CD4-positive, CD25-positive, alpha-beta regulatory T cell (primary cell): ENCODE measurements at regions not wholly inside any gene's neighbourhood (a gene's known extent, or its start where the extent isn't known, plus 50 kb on each side); places are given as distances from the start of the nearest gene placed in this dataset.
"Not testable (repeated sequence)": the region's sequence is repeated elsewhere in the genome, so short reads cannot be mapped to it uniquely, and the experiment has no call there.

ENCODE experiments used
- ATAC-seq, 2 donors: fragments of 150-1000 bp; cut with Tn5 transposase; one replicate each; pipeline ENCODE4 v1.10.0; 2021; ENCODE audit warnings: low read depth in 2 of 2, moderate number of reproducible peaks in 2 of 2, moderate library complexity in 1 of 2
- DNase-seq, 3 donors: peaks; one replicate each; pipeline versions ENCODE4 v3.0.0 to v3.0.0-alpha.2; 2012 to 2022; ENCODE audit warnings: mixed read lengths in 1 of 3
- H3K27ac ChIP-seq: one replicate; pipeline ENCODE4 v1.7.0; 2013; ENCODE audit warnings: mild to moderate bottlenecking, low read length; ENCODE audit not compliant: insufficient read depth, poor library complexity, severe bottlenecking
- H3K27me3 ChIP-seq: one replicate; pipeline ENCODE4 v1.7.0; 2013; ENCODE audit warnings: low read length; ENCODE audit not compliant: control insufficient read depth, insufficient read depth
- H3K36me3 ChIP-seq: one replicate; pipeline ENCODE4 v1.7.0; 2013; ENCODE audit warnings: mild to moderate bottlenecking, low read length, moderate library complexity; ENCODE audit not compliant: control insufficient read depth, insufficient read depth
- H3K4me1 ChIP-seq: 2 replicates; pipeline ENCODE4 v1.7.0; 2013; ENCODE audit warnings: mild to moderate bottlenecking, low read length; ENCODE audit not compliant: insufficient read depth, control insufficient read depth, poor library complexity, severe bottlenecking
- H3K4me3 ChIP-seq: one replicate; pipeline ENCODE4 v1.7.0; 2013; ENCODE audit warnings: low read depth, mild to moderate bottlenecking, low read length, moderate library complexity
- H3K9me3 ChIP-seq, 2 experiments: 1 replicate in 1 of 2; 2 replicates in 1 of 2; pipeline ENCODE4 v1.7.0; 2013; ENCODE audit warnings: low read length in 2 of 2, mild to moderate bottlenecking in 1 of 2, moderate library complexity in 1 of 2; ENCODE audit not compliant: control insufficient read depth in 2 of 2
- H3K27ac Mint-ChIP-seq, 3 donors: one replicate each; pipeline ENCODE4 v1.8.0; 2020 to 2022; ENCODE audit warnings: mild to moderate bottlenecking in 3 of 3, mixed read lengths in 3 of 3, moderate library complexity in 2 of 3
- H3K27me3 Mint-ChIP-seq: one replicate; pipeline ENCODE4 v1.8.0; 2022; ENCODE audit warnings: mild to moderate bottlenecking, mixed read lengths
- H3K36me3 Mint-ChIP-seq: one replicate; pipeline ENCODE4 v1.8.0; 2020; ENCODE audit warnings: mixed read lengths
- H3K4me1 Mint-ChIP-seq, 4 donors: one replicate each; pipeline ENCODE4 v1.8.0; 2020 to 2022; ENCODE audit warnings: mixed read lengths in 4 of 4, mild to moderate bottlenecking in 1 of 4
- H3K4me3 Mint-ChIP-seq, 4 donors: one replicate each; pipeline ENCODE4 v1.8.0; 2020 to 2022; ENCODE audit warnings: mild to moderate bottlenecking in 4 of 4, mixed read lengths in 4 of 4, moderate library complexity in 3 of 4
- H3K9me3 Mint-ChIP-seq, 7 donors: one replicate each; pipeline ENCODE4 v1.8.0; 2020 to 2022; ENCODE audit warnings: mixed read lengths in 7 of 7, mild to moderate bottlenecking in 3 of 7, moderate library complexity in 2 of 7

DNA sequence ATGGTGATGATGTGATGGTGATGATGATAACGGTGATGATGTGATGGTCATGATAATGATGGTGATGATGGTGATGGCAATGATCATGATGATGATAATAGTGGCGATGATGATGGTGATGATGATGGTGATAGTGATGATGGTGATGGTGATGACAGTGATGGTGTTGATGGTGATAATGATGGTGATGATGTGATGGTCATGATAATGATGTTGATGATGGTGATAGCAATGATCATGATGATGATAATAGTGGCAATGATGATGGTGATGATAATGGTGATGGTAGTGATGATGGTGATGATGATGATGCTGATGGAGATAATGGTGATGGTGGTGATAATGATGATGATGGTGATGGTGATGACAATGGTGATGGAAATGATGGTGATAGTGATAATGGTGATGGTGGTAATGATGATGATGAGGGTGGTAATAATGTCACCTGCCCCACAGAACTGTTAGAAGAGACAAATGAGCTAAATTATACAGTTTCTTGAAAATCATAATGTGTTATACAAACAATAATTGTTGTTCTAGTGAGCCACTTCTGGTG, 289.9 kb downstream of the ASMT start:
- Histone ChIP-seq H3K27ac (no peak overlapping the region), H3K9me3 (no peaks in the 10 kb centered on the region), H3K36me3 (no peaks in the 10 kb centered on the region), H3K4me3 (no peak overlapping the region), H3K4me1 (no peaks in the 10 kb centered on the region), H3K27me3 (no peaks in the 10 kb centered on the region)
- Mint-ChIP-seq H3K36me3 (no peaks in the 10 kb centered on the region), H3K27ac (no peak overlapping the region), H3K4me3 (no peak overlapping the region), H3K9me3 (peaks cover 0 to 8% (median 4%) of the 10 kb centered on the region in 7 donors), H3K4me1 (no peaks in the 10 kb centered on the region), H3K27me3 (no peaks in the 10 kb centered on the region)
- no peak for ATAC-seq
- DNase-seq: no peak

DNA sequence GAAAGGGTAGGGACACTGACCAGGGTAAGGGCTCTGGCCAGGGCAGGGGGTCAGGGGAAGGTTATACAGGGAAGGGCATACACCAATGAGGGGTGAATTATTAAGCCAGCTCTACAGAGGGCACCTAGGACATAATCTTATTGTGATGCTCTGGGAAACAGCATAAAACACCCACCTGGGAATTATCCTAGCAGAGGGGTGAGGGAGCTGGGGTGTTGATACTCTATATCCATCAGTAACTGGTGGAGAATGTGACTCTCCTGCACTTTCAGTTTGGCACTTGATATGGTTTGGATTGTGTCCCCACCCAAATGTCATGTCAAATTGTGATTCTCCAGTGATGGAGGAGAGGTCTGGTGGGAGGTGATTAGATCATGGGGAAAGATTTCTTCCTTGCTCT, 291.2 kb downstream of the ASMT start:
- Histone ChIP-seq H3K27me3 (no peaks in the 10 kb centered on the region), H3K4me1 (no peaks in the 10 kb centered on the region), H3K27ac (no peak overlapping the region), H3K4me3 (no peak overlapping the region), H3K9me3 (no peaks in the 10 kb centered on the region), H3K36me3 (no peaks in the 10 kb centered on the region)
- no peak for ATAC-seq
- no peaks in the 10 kb centered on the region for H3K27me3 Mint-ChIP-seq
- H3K27ac Mint-ChIP-seq: no peak overlapping the region
- no peak overlapping the region for H3K4me3 Mint-ChIP-seq
- no peaks in the 10 kb centered on the region for H3K36me3 Mint-ChIP-seq
- H3K9me3 Mint-ChIP-seq: peaks cover 0 to 7% (median 5%) of the 10 kb centered on the region in 7 donors
- no peak for DNase-seq
- no peaks in the 10 kb centered on the region for H3K4me1 Mint-ChIP-seq

DNA sequence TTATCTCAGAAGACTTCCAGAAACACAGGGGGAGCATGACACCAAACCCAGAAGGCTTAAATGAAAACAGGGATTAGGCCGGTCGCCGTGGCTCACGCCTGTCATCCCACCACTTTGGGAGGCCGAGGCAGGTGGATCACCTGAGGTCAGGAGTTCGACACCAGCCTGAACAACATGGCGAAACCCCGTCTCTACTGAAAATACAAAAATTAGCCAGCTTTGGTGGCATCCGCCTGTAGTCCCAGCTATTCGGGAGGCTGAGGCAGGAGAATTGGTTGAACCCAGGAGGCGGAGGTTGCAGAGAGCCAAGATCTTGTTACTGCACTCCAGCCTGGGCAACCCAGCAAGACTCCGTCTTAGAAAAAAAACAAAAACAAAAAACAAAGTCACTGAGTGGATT, 294.1 kb downstream of the ASMT start:
- DNase-seq, ATAC-seq, H3K4me3 ChIP-seq, H3K36me3 ChIP-seq, H3K36me3 Mint-ChIP-seq, H3K4me1 ChIP-seq, H3K4me1 Mint-ChIP-seq, H3K27me3 ChIP-seq, H3K4me3 Mint-ChIP-seq, H3K27ac Mint-ChIP-seq, H3K9me3 Mint-ChIP-seq, H3K9me3 ChIP-seq, H3K27ac ChIP-seq, H3K27me3 Mint-ChIP-seq: not testable (repeated sequence)

DNA sequence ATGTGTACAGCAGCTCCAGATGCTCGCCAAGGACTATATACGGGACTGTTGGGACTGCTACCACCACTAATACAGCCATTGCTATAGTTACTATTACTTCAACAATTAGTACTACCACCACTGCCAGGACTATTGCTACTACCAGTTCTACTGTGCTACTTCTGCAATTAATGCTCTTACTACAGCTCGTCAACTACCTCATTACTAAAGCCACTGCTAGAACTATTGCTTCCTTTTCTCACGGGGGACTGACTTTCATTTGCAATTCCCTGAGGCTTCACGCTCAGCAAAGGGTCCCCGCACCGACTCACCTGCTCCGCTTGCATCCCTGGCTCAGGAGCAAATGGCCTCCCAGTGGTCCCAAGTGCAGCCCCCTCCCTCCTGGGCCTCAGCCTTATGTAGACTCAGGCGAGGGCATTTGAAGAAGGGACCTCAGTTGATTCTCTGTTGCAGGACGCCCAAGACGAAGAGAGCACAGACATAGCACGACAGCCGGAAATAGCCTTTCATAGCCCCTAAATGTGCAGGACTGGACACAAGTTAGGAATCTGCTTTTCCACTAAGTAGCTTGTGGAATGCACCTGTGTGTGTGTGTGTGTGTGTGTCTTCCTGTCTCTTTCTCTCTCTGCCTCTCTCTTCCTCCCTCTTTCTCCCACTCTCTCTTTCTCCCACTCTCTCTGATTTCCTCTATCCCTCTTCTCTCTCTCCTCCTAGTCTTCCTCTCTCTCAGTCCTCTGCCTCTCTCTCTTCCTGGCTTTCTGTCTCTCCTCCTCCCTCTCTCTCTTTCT, 294.8 kb downstream of the ASMT start:
- no peak for DNase-seq
- peaks cover 0 to 7% (median 3%) of the 10 kb centered on the region in 7 donors for H3K9me3 Mint-ChIP-seq
- Histone ChIP-seq H3K4me1 (no peaks in the 10 kb centered on the region), H3K9me3 (no peaks in the 10 kb centered on the region), H3K27me3 (no peaks in the 10 kb centered on the region), H3K27ac (no peak overlapping the region), H3K4me3 (no peak overlapping the region), H3K36me3 (no peaks in the 10 kb centered on the region)
- no peak overlapping the region for H3K27ac Mint-ChIP-seq
- H3K27me3 Mint-ChIP-seq: peaks cover 4% of the 10 kb centered on the region
- no peak overlapping the region for H3K4me3 Mint-ChIP-seq
- H3K4me1 Mint-ChIP-seq: no peaks in the 10 kb centered on the region
- H3K36me3 Mint-ChIP-seq: no peaks in the 10 kb centered on the region
- no peak for ATAC-seq

DNA sequence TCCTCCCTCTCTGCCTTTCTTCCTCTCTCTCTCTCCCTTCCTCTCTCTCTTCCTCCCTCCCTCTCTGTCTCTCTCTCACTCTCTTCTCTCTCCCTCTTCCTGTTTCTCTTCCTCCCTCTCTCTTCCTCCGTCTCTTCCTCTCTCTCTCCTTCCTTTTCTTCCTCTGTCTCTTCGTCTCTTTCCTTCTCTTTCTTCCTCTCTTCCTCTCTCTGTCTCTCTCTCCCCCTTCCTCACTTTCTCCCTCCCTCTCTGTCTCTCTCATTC, 295.3 kb downstream of the ASMT start:
- Mint-ChIP-seq H3K36me3 (no peaks in the 10 kb centered on the region), H3K27me3 (peaks cover 9% of the 10 kb centered on the region), H3K4me3 (no peak overlapping the region), H3K27ac (no peak overlapping the region), H3K9me3 (peaks cover 0 to 7% (median 3%) of the 10 kb centered on the region in 7 donors), H3K4me1 (no peaks in the 10 kb centered on the region)
- no peaks in the 10 kb centered on the region for H3K27me3 ChIP-seq
- DNase-seq (no peak), ATAC-seq (no peak)
- no peaks in the 10 kb centered on the region for H3K36me3 ChIP-seq
- no peaks in the 10 kb centered on the region for H3K9me3 ChIP-seq
- no peaks in the 10 kb centered on the region for H3K4me1 ChIP-seq
- H3K27ac ChIP-seq: no peak overlapping the region
- no peak overlapping the region for H3K4me3 ChIP-seq

DNA sequence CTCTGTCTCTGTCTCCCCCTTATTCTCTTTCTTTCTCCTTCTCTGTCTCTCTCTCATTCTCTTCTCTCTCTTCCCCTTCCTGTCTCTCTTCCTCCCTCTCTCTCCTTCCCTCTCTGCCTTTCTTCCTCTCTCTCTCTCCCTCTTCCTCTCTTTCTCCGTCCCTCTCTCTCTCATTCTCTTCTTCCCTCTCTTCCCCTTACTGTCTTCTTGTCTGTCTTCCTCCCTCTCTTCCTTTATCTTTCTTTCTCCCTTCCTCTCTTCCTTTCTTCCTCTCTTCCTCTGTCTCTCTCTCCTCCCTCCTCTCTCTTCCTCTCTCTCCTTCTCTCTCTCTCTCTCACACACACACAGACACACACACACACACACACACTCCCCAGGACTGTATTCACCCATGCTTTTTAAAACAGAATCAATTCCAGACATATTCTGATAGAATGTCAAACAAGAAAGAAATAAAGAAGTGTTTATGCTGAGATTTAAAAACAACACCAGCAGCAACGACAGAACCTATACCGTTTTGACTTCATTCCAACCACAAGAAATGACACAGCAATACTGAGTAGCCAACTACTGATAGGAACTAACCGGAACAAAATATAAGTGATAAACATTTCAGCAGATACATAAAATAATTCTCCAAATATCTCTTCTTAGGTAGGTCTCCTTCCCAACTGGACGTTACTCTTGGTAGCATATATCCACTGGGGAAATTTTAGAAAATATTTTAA, 296.7 kb downstream of the ASMT start:
- H3K27me3 Mint-ChIP-seq: peaks cover 14% of the 10 kb centered on the region
- Histone ChIP-seq H3K27me3 (no peaks in the 10 kb centered on the region), H3K4me1 (no peaks in the 10 kb centered on the region), H3K4me3 (no peak overlapping the region), H3K27ac (no peak overlapping the region), H3K36me3 (no peaks in the 10 kb centered on the region), H3K9me3 (no peaks in the 10 kb centered on the region)
- DNase-seq: no peak
- ATAC-seq: no peak
- H3K36me3 Mint-ChIP-seq: no peaks in the 10 kb centered on the region
- no peak overlapping the region for H3K4me3 Mint-ChIP-seq
- H3K27ac Mint-ChIP-seq: no peak overlapping the region
- no peaks in the 10 kb centered on the region for H3K4me1 Mint-ChIP-seq
- H3K9me3 Mint-ChIP-seq: peaks cover 0 to 7% (median 3%) of the 10 kb centered on the region in 7 donors

DNA sequence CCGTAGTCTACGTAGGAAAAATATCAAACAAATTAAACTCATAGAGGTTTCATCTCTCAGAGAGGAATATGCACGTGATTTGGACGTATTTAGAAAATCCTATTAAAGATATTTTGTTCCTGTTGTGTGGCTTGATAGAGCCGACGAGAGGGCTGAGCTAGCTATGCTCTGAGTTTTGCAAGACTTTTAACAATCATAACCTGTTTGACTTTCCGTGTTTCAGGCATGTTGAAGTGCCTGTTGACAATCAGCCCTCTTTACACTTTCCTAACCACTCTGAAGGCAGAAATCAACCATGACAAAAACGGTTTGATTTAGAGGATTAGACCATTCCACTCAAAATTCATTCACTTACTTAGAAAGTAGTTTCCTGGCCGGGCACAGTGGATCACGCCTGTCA, 297.3 kb downstream of the ASMT start:
- H3K4me1 ChIP-seq: no peaks in the 10 kb centered on the region
- Mint-ChIP-seq H3K27me3 (peaks cover 14% of the 10 kb centered on the region), H3K9me3 (peaks cover 0 to 7% (median 3%) of the 10 kb centered on the region in 7 donors), H3K36me3 (no peaks in the 10 kb centered on the region), H3K4me1 (no peaks in the 10 kb centered on the region), H3K27ac (no peak overlapping the region), H3K4me3 (no peak overlapping the region)
- DNase-seq: no peak
- H3K9me3 ChIP-seq: no peaks in the 10 kb centered on the region
- H3K36me3 ChIP-seq: no peaks in the 10 kb centered on the region
- no peak for ATAC-seq
- H3K27ac ChIP-seq: no peak overlapping the region
- H3K4me3 ChIP-seq: no peak overlapping the region
- H3K27me3 ChIP-seq: no peaks in the 10 kb centered on the region
